H1 (cell line): ENCODE measurements at regions not wholly inside any gene's neighbourhood (a gene's known extent, or its start where the extent isn't known, plus 50 kb on each side); places are given as distances from the start of the nearest gene placed in this dataset.

ENCODE experiments used
- CTCF ChIA-PET: fragments of 300-600 bp; sonication (Branson Sonifier 250); formaldehyde crosslinking; loops from one replicate; lab custom pipeline; 2021; ENCODE audit not compliant: partially characterized antibody; lab: Charles Lee
- POLR2A ChIA-PET: fragments of 300-600 bp; sonication (Branson Sonifier 250); formaldehyde crosslinking; loops from one replicate; lab custom pipeline; 2021; ENCODE audit warnings: inconsistent platforms; ENCODE audit not compliant: partially characterized antibody; lab: Charles Lee
- DNase-seq, 2 experiments: peaks; one replicate each; pipeline versions ENCODE4 v3.0.0 to v3.0.0-alpha.2; 2010 to 2022; ENCODE audit warnings: low spot score in 2 of 2, low read depth in 1 of 2, mixed read lengths in 1 of 2
- FAIRE-seq: peaks from 2 replicates; lab custom pipeline; 2011; peaks lifted over from hg19 to GRCh38; lab: Jason Lieb, UNC
- H2AFZ ChIP-seq: 2 replicates; pipeline ENCODE4 v1.8.1; 2012; ENCODE audit warnings: low read length, inconsistent platforms
- H2AK5ac ChIP-seq: 2 replicates; pipeline ENCODE4 v1.6.1; 2013; ENCODE audit warnings: low read depth, low read length
- H2BK120ac ChIP-seq: replicated peaks from 2 replicates; pipeline ENCODE3; 2013; ENCODE audit warnings: low read depth, low read length, inconsistent platforms
- H2BK12ac ChIP-seq: 2 replicates; pipeline ENCODE4 v1.6.1; 2013; ENCODE audit warnings: low read depth, low read length
- H2BK15ac ChIP-seq: 2 replicates; pipeline ENCODE4 v1.6.1; 2013; ENCODE audit warnings: low read length
- H2BK20ac ChIP-seq: 2 replicates; pipeline ENCODE4 v1.6.1; 2013; ENCODE audit warnings: low read length
- H2BK5ac ChIP-seq: 2 replicates; pipeline ENCODE4 v1.6.1; 2013; ENCODE audit warnings: low read depth, low read length
- H3K14ac ChIP-seq: 2 replicates; pipeline ENCODE4 v1.6.1; 2013; ENCODE audit warnings: inconsistent platforms; ENCODE audit not compliant: insufficient read length
- H3K18ac ChIP-seq: 2 replicates; pipeline ENCODE4 v1.6.1; 2013; ENCODE audit warnings: low read length; ENCODE audit errors: extremely low read depth
- H3K23ac ChIP-seq: 2 replicates; pipeline ENCODE4 v1.6.1; 2013; ENCODE audit warnings: inconsistent platforms; ENCODE audit not compliant: insufficient read length
- H3K23me2 ChIP-seq: 2 replicates; pipeline ENCODE4 v1.6.1; 2013; ENCODE audit warnings: low read depth, low read length
- H3K27ac ChIP-seq: 2 replicates; pipeline ENCODE4 v1.6.1; 2011; ENCODE audit warnings: low read depth, low read length, inconsistent platforms
- H3K27me3 ChIP-seq, 4 experiments: replicated peaks in 1 of 4; 1 replicate in 1 of 4; 2 replicates in 3 of 4; pipeline versions ENCODE4 v1.6.1 to v1.8.1; 2011 to 2013; ENCODE audit warnings: low read length in 3 of 4, mild to moderate bottlenecking in 3 of 4, inconsistent platforms in 2 of 4, mixed read lengths in 2 of 4, moderate library complexity in 1 of 4; ENCODE audit not compliant: control insufficient read depth in 3 of 4, insufficient read depth in 3 of 4; ENCODE audit errors: extremely low read depth in 1 of 4
- H3K36me3 ChIP-seq, 4 experiments: 2 replicates each; pipeline versions ENCODE4 v1.6.1 to v1.8.1; 2011 to 2013; ENCODE audit warnings: mild to moderate bottlenecking in 4 of 4, low read length in 3 of 4, moderate library complexity in 2 of 4, control low read depth in 1 of 4, inconsistent platforms in 1 of 4; ENCODE audit not compliant: insufficient read depth in 4 of 4, control insufficient read depth in 2 of 4
- H3K4ac ChIP-seq: replicated peaks from 2 replicates; pipeline ENCODE3; 2013; ENCODE audit warnings: low read length, low read depth, mixed read lengths, inconsistent platforms; ENCODE audit not compliant: insufficient read length
- H3K4me1 ChIP-seq, 4 experiments: replicated peaks in 1 of 4; 1 replicate in 1 of 4; 2 replicates in 3 of 4; pipeline versions ENCODE4 v1.6.1 to v1.8.1; 2011 to 2013; ENCODE audit warnings: low read length in 3 of 4, inconsistent platforms in 2 of 4, mixed read lengths in 1 of 4; ENCODE audit not compliant: insufficient read depth in 4 of 4, control insufficient read depth in 3 of 4
- H3K4me2 ChIP-seq, 2 experiments: 2 replicates each; pipeline versions ENCODE4 v1.6.1 to v1.8.1; 2011 to 2013; ENCODE audit warnings: low read depth in 2 of 2, low read length in 2 of 2, control low read depth in 1 of 2, inconsistent platforms in 1 of 2, mild to moderate bottlenecking in 1 of 2; ENCODE audit not compliant: insufficient read depth in 1 of 2
- H3K4me3 ChIP-seq, 4 experiments: fragments of 200-600, 300-600 bp in 1 of 4; sonication (generic), shearing (Covaris generic), sonication (Bioruptor Twin) in 1 of 4; 2 replicates each; pipeline versions ENCODE4 v1.5.1 to v1.8.1; 2011 to 2016; ENCODE audit warnings: low read length in 4 of 4, low read depth in 3 of 4, control low read depth in 2 of 4, inconsistent platforms in 2 of 4, mild to moderate bottlenecking in 2 of 4, mixed read lengths in 1 of 4, moderate library complexity in 1 of 4; ENCODE audit not compliant: insufficient read depth in 2 of 4; ENCODE audit errors: extremely low read depth in 1 of 4
- H3K56ac ChIP-seq: replicated peaks from 2 replicates; pipeline ENCODE3; 2013; ENCODE audit warnings: low read depth, mild to moderate bottlenecking, mixed read lengths, low read length, inconsistent platforms; ENCODE audit not compliant: insufficient read length
- H3K79me1 ChIP-seq: 2 replicates; pipeline ENCODE4 v1.6.1; 2013; ENCODE audit warnings: low read depth, low read length, control low read depth
- H3K79me2 ChIP-seq, 2 experiments: 2 replicates each; pipeline versions ENCODE4 v1.6.1 to v1.8.1; 2012 to 2013; ENCODE audit warnings: low read length in 2 of 2, mild to moderate bottlenecking in 2 of 2, inconsistent platforms in 1 of 2; ENCODE audit not compliant: insufficient read depth in 2 of 2, control insufficient read depth in 1 of 2
- H3K9ac ChIP-seq, 4 experiments: replicated peaks in 1 of 4; 1 replicate in 1 of 4; 2 replicates in 3 of 4; pipeline versions ENCODE4 v1.6.1 to v1.8.1; 2011 to 2013; ENCODE audit warnings: low read depth in 3 of 4, low read length in 3 of 4, control low read depth in 2 of 4, mild to moderate bottlenecking in 2 of 4, moderate library complexity in 2 of 4, inconsistent platforms in 1 of 4; ENCODE audit errors: extremely low read depth in 1 of 4
- H3K9me3 ChIP-seq, 2 experiments: 2 replicates each; pipeline versions ENCODE4 v1.6.1 to v1.8.1; 2012 to 2013; ENCODE audit warnings: mild to moderate bottlenecking in 2 of 2, moderate library complexity in 2 of 2, control low read depth in 1 of 2, inconsistent platforms in 1 of 2, low read depth in 1 of 2, low read length in 1 of 2, mixed read lengths in 1 of 2; ENCODE audit not compliant: insufficient read depth in 2 of 2
- H4K20me1 ChIP-seq, 2 experiments: replicated peaks in 1 of 2; 2 replicates each; pipeline versions ENCODE3 to v1.8.1; 2011 to 2013; ENCODE audit warnings: inconsistent platforms in 2 of 2, low read length in 2 of 2, mild to moderate bottlenecking in 1 of 2; ENCODE audit not compliant: insufficient read depth in 2 of 2, control insufficient read depth in 1 of 2
- H4K5ac ChIP-seq: 2 replicates; pipeline ENCODE4 v1.6.1; 2013; ENCODE audit warnings: low read length, low read depth, mixed read lengths, inconsistent platforms; ENCODE audit not compliant: insufficient read length
- H4K8ac ChIP-seq: 2 replicates; pipeline ENCODE4 v1.8.0; 2013; ENCODE audit warnings: mild to moderate bottlenecking, moderate library complexity, low read length, inconsistent platforms; ENCODE audit not compliant: insufficient read depth; ENCODE audit errors: extremely low read depth
- H4K91ac ChIP-seq: replicated peaks from 2 replicates; pipeline ENCODE3; 2013; ENCODE audit warnings: low read length, mixed read lengths, inconsistent platforms; ENCODE audit not compliant: insufficient read length
- CBX8 ChIP-seq: fragments of 300-800, 300-1000 bp; sonication (generic); IDR thresholded peaks from 2 replicates; pipeline ENCODE4 v1.7.1; 2016; ENCODE audit warnings: low read depth, low read length, borderline replicate concordance
- JUND ChIP-seq: IDR thresholded peaks from 2 replicates; pipeline ENCODE4 v1.6.1; 2011; ENCODE audit warnings: mild to moderate bottlenecking, improper control_type of control experiment, low read length
- KDM5A ChIP-seq: fragments of 200-600 bp; IDR thresholded peaks from 2 replicates; pipeline ENCODE4 v1.7.1; 2012; ENCODE audit warnings: mild to moderate bottlenecking, low read length, inconsistent platforms, mixed read lengths
- POLR2AphosphoS5 ChIP-seq: IDR thresholded peaks from 2 replicates; pipeline ENCODE4 v1.6.1; 2011; ENCODE audit warnings: low read depth, low read length
- RXRA ChIP-seq: IDR thresholded peaks from 2 replicates; pipeline ENCODE4 v1.6.1; 2011; ENCODE audit warnings: low read depth, mild to moderate bottlenecking, low read length, moderate library complexity; ENCODE audit not compliant: insufficient read depth
- SIN3A ChIP-seq, 2 experiments: IDR thresholded peaks in 1 of 2; conservative IDR thresholded peaks in 1 of 2; 2 replicates each; pipeline ENCODE4 v1.6.1; 2011 to 2012; ENCODE audit warnings: low read length in 2 of 2, improper control_type of control experiment in 1 of 2, low read depth in 1 of 2, mild to moderate bottlenecking in 1 of 2
- SIRT6 ChIP-seq: IDR thresholded peaks from one replicate; pipeline ENCODE4 v1.7.1; 2012; ENCODE audit warnings: low read length, inconsistent platforms
- SIX5 ChIP-seq: IDR thresholded peaks from 2 replicates; pipeline ENCODE4 v1.6.1; 2011; ENCODE audit warnings: mild to moderate bottlenecking, low read depth, low read length
- SP4 ChIP-seq: IDR thresholded peaks from 2 replicates; pipeline ENCODE4 v1.6.1; 2012; ENCODE audit warnings: low read length, inconsistent platforms
- TAF7 ChIP-seq: optimal IDR thresholded peaks from 2 replicates; pipeline ENCODE3; 2011; ENCODE audit warnings: low read depth, mild to moderate bottlenecking, inconsistent platforms, low read length, moderate library complexity, borderline replicate concordance
- WGBS, 2 experiments: shearing (Covaris generic) in 1 of 2; methylation state at CpG; one replicate each; pipeline versions ENCODE4 v1.1.6 to v1.1.7; 2013 to 2015; ENCODE audit warnings: low lambda C conversion rate in 2 of 2, mixed read lengths in 2 of 2, inconsistent platforms in 1 of 2, low coverage in 1 of 2, missing lambda C conversion rate in 1 of 2; ENCODE audit not compliant: insufficient replicate concordance in 2 of 2, insufficient coverage in 1 of 2, insufficient read length in 1 of 2; ENCODE audit errors: extremely low coverage in 1 of 2, missing lambda C conversion rate in 1 of 2; 5-methylcytosine and 5-hydroxymethylcytosine counted together
- TF ChIP-seq, protein P1 (sequence below): IDR thresholded peaks from 2 replicates; pipeline ENCODE4 v1.6.1; 2011; ENCODE audit warnings: low read length, improper control_type of control experiment
- TF ChIP-seq, protein P2 (sequence below): IDR thresholded peaks from 2 replicates; pipeline ENCODE4 v1.6.1; 2012; ENCODE audit warnings: inconsistent platforms

DNA sequence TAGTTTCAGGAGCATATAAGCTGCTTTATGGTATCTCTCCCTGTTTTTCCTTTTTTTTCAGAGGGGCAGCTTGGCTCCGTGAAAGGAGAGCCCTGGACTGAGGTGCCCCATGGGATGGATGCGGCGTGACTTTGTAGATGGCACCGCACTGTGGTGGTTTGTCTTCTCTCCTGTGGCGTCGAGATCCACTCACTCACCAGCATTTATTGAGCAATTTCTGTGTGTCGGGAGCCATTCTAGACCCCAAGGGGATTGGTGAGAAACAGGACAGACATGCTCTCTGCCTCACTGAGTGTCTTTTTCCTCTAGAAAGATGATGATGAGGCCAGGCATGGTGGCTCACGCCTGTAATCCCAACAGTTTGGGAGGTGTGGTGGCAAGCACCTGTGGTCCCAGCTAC lies 55.9 kb upstream of the PHF21B start:
- Histone ChIP-seq H3K14ac (no peak overlapping the region), H2AK5ac (no peak overlapping the region), H3K9ac (no peak overlapping the region), H2BK120ac (no peak overlapping the region), H3K36me3 (no peaks in the 10 kb centered on the region), H3K4me1 (peaks cover 0 to 5% (median 0%) of the 10 kb centered on the region in 4 experiments; a peak in 1 of 7 replicates), H3K4me3 (no peak overlapping the region), H4K5ac (no peak overlapping the region), H4K20me1 (no peaks in the 10 kb centered on the region), H2AFZ (no peak overlapping the region), H3K27me3 (no peaks in the 10 kb centered on the region; a peak in 2 of 7 replicates), H3K79me1 (no peaks in the 10 kb centered on the region), H4K8ac (no peak overlapping the region), H3K23ac (no peak overlapping the region), H3K56ac (no peak overlapping the region), H3K79me2 (no peaks in the 10 kb centered on the region), H3K23me2 (no peaks in the 10 kb centered on the region), H2BK20ac (no peak overlapping the region), H3K18ac (no peak overlapping the region), H3K27ac (no peak overlapping the region), H3K4ac (no peak overlapping the region), H2BK15ac (no peak overlapping the region), H2BK12ac (no peak overlapping the region), H4K91ac (no peak overlapping the region), H3K4me2 (no peak overlapping the region), H3K9me3 (no peaks in the 10 kb centered on the region; a peak in 1 of 4 replicates), H2BK5ac (no peak overlapping the region)
- DNase-seq, result no peak
- CTCF ChIA-PET, result interaction anchor here (1.0 kb wide), 1 partner anchor 76 kb away, joined by 3 read pairs; no protein-coding TSS in a partner anchor
- FAIRE-seq, result no peak
- TF ChIP-seq RXRA (no peak), KDM5A (no peak), SP4 (no peak), CBX8 (no peak), TAF7 (no peak), POLR2AphosphoS5 (no peak), JUND (no peak), SIRT6 (no peak), SIN3A (conservative IDR thresholded peaks at IDR 0.05 in 1 of 2, IDR thresholded peaks at IDR 0.05 in 1 of 2; ENCODE audit: low read depth in 1 of 2, low read length in 2 of 2) (no peak), SIX5 (no peak)
- TF ChIP-seq, protein P1, sequence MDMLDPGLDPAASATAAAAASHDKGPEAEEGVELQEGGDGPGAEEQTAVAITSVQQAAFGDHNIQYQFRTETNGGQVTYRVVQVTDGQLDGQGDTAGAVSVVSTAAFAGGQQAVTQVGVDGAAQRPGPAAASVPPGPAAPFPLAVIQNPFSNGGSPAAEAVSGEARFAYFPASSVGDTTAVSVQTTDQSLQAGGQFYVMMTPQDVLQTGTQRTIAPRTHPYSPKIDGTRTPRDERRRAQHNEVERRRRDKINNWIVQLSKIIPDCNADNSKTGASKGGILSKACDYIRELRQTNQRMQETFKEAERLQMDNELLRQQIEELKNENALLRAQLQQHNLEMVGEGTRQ, result no peak
- TF ChIP-seq, protein P2, sequence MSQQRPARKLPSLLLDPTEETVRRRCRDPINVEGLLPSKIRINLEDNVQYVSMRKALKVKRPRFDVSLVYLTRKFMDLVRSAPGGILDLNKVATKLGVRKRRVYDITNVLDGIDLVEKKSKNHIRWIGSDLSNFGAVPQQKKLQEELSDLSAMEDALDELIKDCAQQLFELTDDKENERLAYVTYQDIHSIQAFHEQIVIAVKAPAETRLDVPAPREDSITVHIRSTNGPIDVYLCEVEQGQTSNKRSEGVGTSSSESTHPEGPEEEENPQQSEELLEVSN, result no peak
- POLR2A ChIA-PET, result interaction anchor here (1.2 kb wide), 1 partner anchor 59 kb away, joined by 4 read pairs; no protein-coding TSS in a partner anchor
- WGBS, 2 experiments, result 93% methylated on average over 8 of the region's 8 CpGs; no CpG with 5 or more reads in 1 of the 2 experiments
